MM.1S (cell line): ENCODE measurements at regions not wholly inside any gene's neighbourhood (a gene's known extent, or its start where the extent isn't known, plus 50 kb on each side); places are given as distances from the start of the nearest gene placed in this dataset.

Experiments used
- DNase-seq: peaks from one replicate; pipeline ENCODE4 v3.0.0-alpha.2; 2015
- H2AFZ ChIP-seq: fragments of 300-600 bp; sonication (generic); 2 replicates; pipeline ENCODE4 v1.6.0; 2016; ENCODE audit warnings: antibody characterized with exemption, low read length
- H3F3A ChIP-seq: fragments of 300-600 bp; sonication (generic); 2 replicates; pipeline ENCODE4 v1.6.1; 2016; ENCODE audit warnings: mild to moderate bottlenecking, antibody characterized with exemption, low read length, moderate library complexity, mixed read lengths; ENCODE audit not compliant: insufficient read depth
- H3K27ac ChIP-seq: fragments of 300-600 bp; sonication (generic); 2 replicates; pipeline ENCODE4 v1.5.1; 2016; ENCODE audit warnings: mild to moderate bottlenecking, low read length
- H3K27me3 ChIP-seq: fragments of 300-600 bp; sonication (generic); replicated peaks from 2 replicates; pipeline ENCODE4 v1.6.0; 2016; ENCODE audit warnings: low read length; ENCODE audit not compliant: insufficient read depth
- H3K36me3 ChIP-seq: fragments of 300-600 bp; sonication (generic); replicated peaks from 2 replicates; pipeline ENCODE4 v1.6.1; 2016; ENCODE audit warnings: mild to moderate bottlenecking, low read length, mixed read lengths; ENCODE audit not compliant: insufficient read depth
- H3K4me1 ChIP-seq: fragments of 300-600 bp; sonication (generic); 2 replicates; pipeline ENCODE4 v1.6.1; 2016; ENCODE audit warnings: low read length, mixed read lengths
- H3K4me2 ChIP-seq: fragments of 300-600 bp; sonication (generic); 2 replicates; pipeline ENCODE4 v1.6.0; 2016; ENCODE audit warnings: low read depth, low read length
- H3K4me3 ChIP-seq: fragments of 300-600 bp; sonication (generic); 2 replicates; pipeline ENCODE4 v1.5.1; 2016; ENCODE audit warnings: low read length, mixed read lengths
- H3K79me2 ChIP-seq: fragments of 300-600 bp; sonication (generic); 2 replicates; pipeline ENCODE4 v1.6.1; 2016; ENCODE audit warnings: mixed run types, low read length, mixed read lengths
- H3K9ac ChIP-seq: fragments of 300-600 bp; sonication (generic); 2 replicates; pipeline ENCODE4 v1.6.1; 2016; ENCODE audit warnings: low read length, mixed read lengths
- H3K9me2 ChIP-seq: fragments of 300-600 bp; sonication (generic); replicated peaks from 2 replicates; pipeline ENCODE4 v1.6.1; 2016; ENCODE audit warnings: mild to moderate bottlenecking, low read length, mixed read lengths; ENCODE audit not compliant: insufficient read depth
- H3K9me3 ChIP-seq: fragments of 300-600 bp; sonication (generic); replicated peaks from 2 replicates; pipeline ENCODE4 v1.6.1; 2016; ENCODE audit warnings: mild to moderate bottlenecking, low read length, mixed read lengths; ENCODE audit not compliant: insufficient read depth
- H4K20me1 ChIP-seq: fragments of 300-600 bp; sonication (generic); 2 replicates; pipeline ENCODE4 v1.6.1; 2016; ENCODE audit warnings: mild to moderate bottlenecking, low read length, moderate library complexity, mixed read lengths; ENCODE audit not compliant: insufficient read depth
- CTCF ChIP-seq: fragments of 300-600 bp; sonication (generic); IDR thresholded peaks from 2 replicates; pipeline ENCODE4 v1.5.1; 2016; ENCODE audit warnings: antibody characterized with exemption, low read length, mixed read lengths
- EZH2 ChIP-seq: fragments of 300-600 bp; sonication (generic); optimal IDR thresholded peaks from 2 replicates; pipeline ENCODE3; 2017; ENCODE audit warnings: low read depth, mild to moderate bottlenecking, antibody characterized with exemption, low read length, mixed read lengths
- EZH2phosphoT487 ChIP-seq: fragments of 300-600 bp; sonication (generic); IDR thresholded peaks from 2 replicates; pipeline ENCODE4 v1.6.1; 2018; ENCODE audit warnings: antibody characterized with exemption, low read length

DNA sequence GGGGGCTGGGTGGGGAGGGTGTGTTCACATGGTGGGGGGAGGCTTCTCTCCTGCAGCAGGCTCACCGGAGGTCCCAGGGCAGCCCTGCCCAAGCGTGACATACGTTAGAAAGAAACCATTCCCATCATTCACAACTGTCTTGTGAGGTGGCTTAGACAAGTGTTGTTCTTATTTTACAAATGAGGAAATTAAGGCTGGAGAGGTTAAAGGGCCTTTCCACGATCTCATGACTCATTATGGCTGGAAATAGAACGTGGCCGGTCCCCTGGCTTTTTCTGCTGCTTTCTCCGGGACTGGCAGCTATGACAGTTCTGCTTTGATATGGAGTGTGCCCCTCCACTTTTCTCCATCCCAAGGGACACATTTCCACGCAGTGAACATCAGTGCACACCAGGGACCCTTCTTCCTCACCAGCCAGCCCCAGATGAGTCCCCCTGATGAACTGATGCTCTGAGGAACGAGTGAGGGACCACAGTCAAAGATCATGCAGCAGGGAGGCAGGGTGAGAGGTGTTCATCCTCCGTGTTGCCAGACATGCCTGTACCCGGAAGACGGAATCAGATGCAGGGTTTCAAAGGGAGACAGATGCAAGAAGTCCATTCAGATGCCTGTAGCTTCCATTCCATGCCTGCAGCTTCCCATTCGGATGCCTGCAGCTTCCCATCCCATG, 64.0 kb upstream of the ACSL1 start:
- no peaks in the 10 kb centered on the region for H3K79me2 ChIP-seq
- H3K9me2 ChIP-seq: no peaks in the 10 kb centered on the region
- H3K4me3 ChIP-seq: no peak overlapping the region
- no peak overlapping the region for H3K4me2 ChIP-seq
- H3K9me3 ChIP-seq: no peaks in the 10 kb centered on the region
- H3F3A ChIP-seq: no peaks in the 10 kb centered on the region
- no peak overlapping the region for H3K27ac ChIP-seq
- no peak overlapping the region for H3K9ac ChIP-seq
- TF ChIP-seq CTCF: no peak
- no peak for TF ChIP-seq EZH2phosphoT487
- no peak for TF ChIP-seq EZH2
- H3K27me3 ChIP-seq: no peaks in the 10 kb centered on the region
- no peak for DNase-seq
- H3K4me1 ChIP-seq: no peaks in the 10 kb centered on the region
- no peak overlapping the region for H2AFZ ChIP-seq
- H4K20me1 ChIP-seq: no peaks in the 10 kb centered on the region
- H3K36me3 ChIP-seq: no peaks in the 10 kb centered on the region

DNA sequence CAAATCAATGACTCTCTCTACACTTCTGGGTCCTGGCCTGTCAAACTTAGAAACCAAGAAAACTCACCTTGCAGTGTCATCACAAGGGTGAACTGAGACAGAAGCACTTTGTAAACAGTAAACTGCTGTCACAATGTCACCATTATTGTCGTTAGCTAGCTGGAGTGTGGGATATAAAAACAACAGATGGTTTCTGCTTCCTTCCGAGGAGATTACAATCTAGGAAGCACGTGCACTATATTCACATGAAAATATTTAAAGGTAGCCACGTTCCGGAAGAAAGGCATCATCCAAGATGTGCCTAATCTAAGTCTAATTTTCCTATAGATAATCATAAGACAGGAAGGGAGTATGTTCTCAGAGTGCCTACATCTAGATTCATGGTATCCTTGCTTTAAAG, 64.7 kb upstream of the ACSL1 start:
- no peaks in the 10 kb centered on the region for H3F3A ChIP-seq
- H3K4me2 ChIP-seq: no peak overlapping the region
- no peak overlapping the region for H3K4me3 ChIP-seq
- H3K9me2 ChIP-seq: no peaks in the 10 kb centered on the region
- no peaks in the 10 kb centered on the region for H3K9me3 ChIP-seq
- H3K9ac ChIP-seq: no peak overlapping the region
- DNase-seq: no peak
- no peaks in the 10 kb centered on the region for H3K27me3 ChIP-seq
- no peaks in the 10 kb centered on the region for H3K36me3 ChIP-seq
- H2AFZ ChIP-seq: no peak overlapping the region
- no peaks in the 10 kb centered on the region for H4K20me1 ChIP-seq
- no peak overlapping the region for H3K27ac ChIP-seq
- no peaks in the 10 kb centered on the region for H3K4me1 ChIP-seq
- TF ChIP-seq EZH2phosphoT487 (no peak), CTCF (no peak), EZH2 (no peak)
- H3K79me2 ChIP-seq: no peaks in the 10 kb centered on the region

GRCh38 chr4:184891816-184892397, 66.1 kb upstream of the ACSL1 start:
- no peak overlapping the region for H2AFZ ChIP-seq
- H3K27ac ChIP-seq: no peak overlapping the region
- H3F3A ChIP-seq: no peaks in the 10 kb centered on the region
- no peaks in the 10 kb centered on the region for H3K79me2 ChIP-seq
- H3K9ac ChIP-seq: no peak overlapping the region
- no peaks in the 10 kb centered on the region for H4K20me1 ChIP-seq
- TF ChIP-seq EZH2 (no peak), CTCF (no peak), EZH2phosphoT487 (no peak)
- H3K27me3 ChIP-seq: no peaks in the 10 kb centered on the region
- DNase-seq: no peak
- H3K4me3 ChIP-seq: no peak overlapping the region
- no peaks in the 10 kb centered on the region for H3K9me3 ChIP-seq
- H3K36me3 ChIP-seq: no peaks in the 10 kb centered on the region
- no peak overlapping the region for H3K4me2 ChIP-seq
- no peaks in the 10 kb centered on the region for H3K4me1 ChIP-seq
- H3K9me2 ChIP-seq: no peaks in the 10 kb centered on the region
